GM18951 (cell line): ENCODE measurements at regions not wholly inside any gene's neighbourhood (a gene's known extent, or its start where the extent isn't known, plus 50 kb on each side); places are given as distances from the start of the nearest gene placed in this dataset.

Source experiments
- POLR2A ChIP-seq: IDR thresholded peaks from 4 replicates; pipeline ENCODE4 v1.6.1; 2011; ENCODE audit warnings: mild to moderate bottlenecking; ENCODE audit not compliant: insufficient read length, insufficient read depth; ENCODE audit errors: extremely low read depth
- in situ Hi-C: fragments of 300-500 bp; cut with MboI; formaldehyde crosslinking; loops from one replicate; pipeline ENCODE4 v1.12.0; 2022; ENCODE audit warnings: low sequenced_read_pairs, mixed read lengths, inconsistent platforms; ENCODE audit not compliant: unreplicated experiment

- in situ Hi-C loops = no loop called here
These were observed 482.0 kb downstream of the UQCRFS1 start for GRCh38 chr19:28730791-28731512.

DNA sequence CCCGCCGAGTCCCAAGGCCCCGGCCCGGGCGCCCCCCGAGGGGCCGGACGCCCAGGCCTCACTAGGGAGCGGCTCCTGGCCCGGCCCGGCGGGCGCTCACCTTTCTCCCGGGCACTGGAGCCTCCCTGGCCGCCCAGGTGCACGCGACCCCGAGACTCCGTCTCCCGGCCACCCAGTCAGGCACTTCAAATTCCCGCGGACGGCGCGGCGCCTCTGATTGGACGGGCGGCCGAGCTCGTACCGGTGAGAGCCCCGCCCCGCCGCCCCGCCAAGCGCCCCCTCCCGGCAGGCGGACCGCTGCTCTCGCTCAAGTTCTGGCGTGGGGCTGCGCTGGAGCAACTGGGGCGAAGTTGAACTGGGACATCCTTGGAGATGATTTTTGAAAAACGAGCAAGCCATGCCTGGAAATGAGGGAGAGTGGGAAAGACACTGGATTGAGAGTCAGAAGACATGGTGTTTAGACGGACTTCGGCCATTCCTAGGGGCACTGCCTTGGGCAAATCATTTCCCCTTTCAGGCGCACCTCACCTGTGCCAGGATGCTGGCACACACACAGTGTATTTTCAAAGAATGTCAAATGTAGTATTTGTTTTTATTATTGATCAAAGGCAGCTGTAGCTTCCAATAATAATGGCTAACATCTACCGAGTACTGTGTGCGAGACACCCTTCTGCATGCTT lies 485.3 kb downstream of the UQCRFS1 start:
- in situ Hi-C loops = no loop called here
- no peak for TF ChIP-seq POLR2A

More at GRCh38 chr19:28730791-28731512, 482.0 kb downstream of the UQCRFS1 start:
- TF ChIP-seq POLR2A = no peak

DNA sequence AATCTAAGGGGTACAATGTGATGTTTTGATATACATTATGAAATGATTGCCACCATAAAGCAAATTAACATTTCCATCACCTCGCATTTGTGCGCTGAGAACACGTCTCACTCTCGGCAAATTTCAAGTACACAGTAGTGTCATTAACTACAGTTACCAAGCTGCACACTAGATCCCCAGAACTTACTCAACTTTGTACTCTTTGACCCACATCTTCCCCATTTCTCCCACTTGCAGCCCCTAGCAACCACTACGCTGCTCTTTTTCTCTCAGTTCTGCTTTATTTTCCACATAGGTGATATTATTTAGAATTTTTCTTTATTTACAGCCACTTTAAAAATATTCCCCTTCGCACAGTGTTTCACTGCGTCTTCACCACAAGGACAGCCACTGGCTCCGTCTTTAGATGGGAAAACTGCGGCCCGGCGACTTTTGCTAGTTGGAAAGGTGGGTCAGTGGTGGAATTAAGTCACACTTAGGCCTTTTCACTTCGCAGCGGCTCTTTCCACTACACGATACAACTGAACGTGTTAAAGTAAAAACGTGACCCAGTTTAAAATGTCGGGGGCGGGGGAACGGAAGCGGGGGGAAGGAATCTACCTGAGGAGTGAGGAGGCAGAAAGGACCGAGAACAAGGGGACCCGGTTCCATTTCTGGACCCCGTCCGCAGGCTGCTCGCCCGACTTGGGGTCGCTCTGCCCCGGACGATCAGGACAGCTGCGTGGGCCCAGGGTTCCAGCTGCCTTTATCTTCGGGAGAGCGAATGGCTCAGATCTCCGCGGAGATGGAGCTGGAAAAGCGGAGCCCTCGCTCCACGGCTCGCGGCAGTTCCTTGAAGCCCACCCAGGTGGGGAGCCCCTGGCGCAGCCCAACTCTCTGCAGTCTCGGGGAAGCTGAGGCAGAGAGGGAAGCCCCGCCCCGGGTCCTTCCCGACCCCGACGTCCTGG lies 486.1 kb downstream of the UQCRFS1 start:
- no peak for TF ChIP-seq POLR2A
- in situ Hi-C loops = no loop called here

GRCh38 chr19:28718909-28719308 lies 494.0 kb downstream of the UQCRFS1 start:
- no peak for TF ChIP-seq POLR2A
- in situ Hi-C loops = no loop called here

- no peak for TF ChIP-seq POLR2A
- in situ Hi-C loops = no loop called here
These were observed 497.8 kb downstream of the UQCRFS1 start for GRCh38 chr19:28715157-28715556.

- no peak for TF ChIP-seq POLR2A
- in situ Hi-C loops = no loop called here
These were observed 501.5 kb downstream of the UQCRFS1 start for GRCh38 chr19:28711411-28711810.

DNA sequence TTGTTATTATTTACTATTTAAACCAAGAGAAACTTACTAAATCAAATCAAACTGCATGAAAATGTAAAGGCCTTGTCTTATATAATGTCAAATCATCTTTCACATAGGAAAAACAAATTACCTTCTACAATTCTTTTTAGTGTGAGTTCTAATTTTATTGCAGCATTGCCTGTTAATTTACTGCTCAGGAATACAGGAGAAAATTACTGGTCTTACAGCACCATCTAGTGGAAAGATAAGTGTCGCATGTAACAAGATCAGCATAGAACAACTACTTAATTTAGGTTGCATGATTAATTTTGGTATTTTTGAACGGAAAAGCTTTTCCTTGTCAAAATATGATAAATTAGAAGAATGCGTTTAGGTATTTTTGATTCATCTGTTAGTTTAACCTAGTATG lies 502.7 kb downstream of the UQCRFS1 start:
- TF ChIP-seq POLR2A = no peak
- in situ Hi-C loops = no loop called here

- TF ChIP-seq POLR2A = no peak
These were observed 506.3 kb downstream of the UQCRFS1 start for GRCh38 chr19:28706693-28707092.

GRCh38 chr19:28705008-28705407 lies 507.9 kb downstream of the UQCRFS1 start:
- no peak for TF ChIP-seq POLR2A
- in situ Hi-C loops = no loop called here

More at GRCh38 chr19:28706693-28707092, 506.3 kb downstream of the UQCRFS1 start:
- in situ Hi-C loops = no loop called here

GRCh38 chr19:28703400-28703956 lies 509.5 kb downstream of the UQCRFS1 start:
- no peak for TF ChIP-seq POLR2A
- in situ Hi-C loops = no loop called here

GRCh38 chr19:28701491-28701890 lies 511.5 kb downstream of the UQCRFS1 start:
- in situ Hi-C loops = no loop called here
- TF ChIP-seq POLR2A = no peak

DNA sequence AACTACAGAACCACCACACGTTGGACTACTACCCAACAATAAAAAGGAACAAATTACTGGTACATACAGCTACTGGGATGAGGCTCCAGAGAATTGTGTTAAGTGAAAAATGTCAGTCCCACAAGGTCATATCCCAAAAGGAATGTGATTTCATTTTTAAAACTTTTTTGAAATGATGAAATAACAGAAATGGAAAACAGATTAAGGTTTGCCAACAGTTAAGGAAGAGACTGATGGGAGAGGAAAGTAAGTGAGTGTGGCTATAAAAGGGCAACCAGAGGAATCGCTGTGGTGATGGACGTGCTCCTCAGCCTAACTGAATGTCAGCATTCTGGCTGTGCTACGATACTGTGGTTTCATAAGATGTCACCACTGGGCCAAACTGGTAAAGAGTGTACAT lies 512.8 kb downstream of the UQCRFS1 start:
- in situ Hi-C loops = no loop called here
- no peak for TF ChIP-seq POLR2A

DNA sequence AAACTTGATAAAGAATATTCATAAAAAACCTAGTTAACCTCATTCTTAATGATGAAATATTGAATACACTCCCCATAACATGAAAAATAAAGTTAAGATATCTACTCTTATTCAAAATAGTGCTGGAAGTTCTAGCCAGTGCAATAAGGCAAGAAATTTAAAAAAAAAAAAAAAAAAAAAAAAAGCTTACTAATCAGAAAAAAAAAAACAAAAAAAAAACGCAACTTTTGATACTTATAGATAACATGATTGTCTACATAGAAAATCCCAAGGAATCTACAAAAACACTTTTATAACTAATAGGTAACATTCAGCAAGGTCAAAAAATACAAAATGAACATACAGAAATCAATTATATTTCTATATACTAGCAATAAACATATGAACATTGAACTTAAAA lies 515.6 kb downstream of the UQCRFS1 start:
- in situ Hi-C loops = no loop called here
- no peak for TF ChIP-seq POLR2A

GRCh38 chr19:28694812-28695211 lies 518.1 kb downstream of the UQCRFS1 start:
- in situ Hi-C loops = no loop called here
- no peak for TF ChIP-seq POLR2A
